HL-60 (cell line): ENCODE measurements at regions not wholly inside any gene's neighbourhood (a gene's known extent, or its start where the extent isn't known, plus 50 kb on each side); places are given as distances from the start of the nearest gene placed in this dataset.

Source experiments
- DNase-seq, 2 experiments: peaks; one replicate each; pipeline ENCODE4 v3.0.0-alpha.2; 2010 to 2020; ENCODE audit warnings: low read depth in 1 of 2, low spot score in 1 of 2
- H3K27ac ChIP-seq: fragments of 250-450 bp; sonication (Bioruptor Pico); replicated peaks from 2 replicates; pipeline ENCODE4 v1.5.1; 2020; ENCODE audit warnings: mild to moderate bottlenecking, moderate library complexity
- H3K27me3 ChIP-seq: fragments of 250-450 bp; sonication (Bioruptor Pico); 2 replicates; pipeline ENCODE4 v1.5.1; 2021; ENCODE audit warnings: mild to moderate bottlenecking, moderate library complexity; ENCODE audit not compliant: insufficient read depth, poor library complexity, severe bottlenecking
- H3K4me3 ChIP-seq: replicated peaks from 2 replicates; pipeline ENCODE4 v1.5.1; 2011; ENCODE audit warnings: mild to moderate bottlenecking, control low read depth, low read length; ENCODE audit not compliant: insufficient read depth
- GABPA ChIP-seq: IDR thresholded peaks from 2 replicates; pipeline ENCODE4 v1.6.1; 2012; ENCODE audit warnings: low read depth
- POLR2AphosphoS5 ChIP-seq: IDR thresholded peaks from 2 replicates; pipeline ENCODE4 v1.6.1; 2012; ENCODE audit warnings: low read depth
- SPI1 ChIP-seq: IDR thresholded peaks from 2 replicates; pipeline ENCODE4 v1.6.1; 2012; ENCODE audit warnings: low read depth, mild to moderate bottlenecking, borderline replicate concordance
- TF ChIP-seq, protein P1 (sequence below): IDR thresholded peaks from one replicate; pipeline ENCODE4 v1.5.1; 2011; ENCODE audit warnings: low read length, control low read depth, inconsistent platforms; ENCODE audit not compliant: insufficient read depth
- TF ChIP-seq, protein P2 (sequence below): IDR thresholded peaks from 2 replicates; pipeline ENCODE4 v1.6.1; 2012; ENCODE audit warnings: low read depth; ENCODE audit not compliant: insufficient replicate concordance

DNA sequence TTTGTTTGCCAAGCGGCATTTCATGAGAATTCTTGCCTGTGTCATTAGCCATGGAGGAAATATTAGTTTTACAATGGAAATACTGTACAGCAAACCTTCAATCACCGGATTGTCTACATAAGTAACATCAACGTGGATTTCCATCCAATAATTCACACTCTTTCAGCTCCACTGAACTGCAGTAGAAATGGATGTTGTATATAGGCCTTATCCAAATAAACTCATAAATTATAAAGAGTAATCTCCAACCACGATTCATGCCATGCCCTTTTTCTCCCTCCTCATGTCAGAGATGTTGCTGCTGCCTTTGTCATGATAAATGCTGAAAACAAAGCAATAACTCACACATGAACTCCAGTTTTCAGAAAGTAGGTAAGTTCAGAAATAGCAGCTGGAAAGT is 54.9 kb upstream of the EYS start:
- TF ChIP-seq, protein P1, sequence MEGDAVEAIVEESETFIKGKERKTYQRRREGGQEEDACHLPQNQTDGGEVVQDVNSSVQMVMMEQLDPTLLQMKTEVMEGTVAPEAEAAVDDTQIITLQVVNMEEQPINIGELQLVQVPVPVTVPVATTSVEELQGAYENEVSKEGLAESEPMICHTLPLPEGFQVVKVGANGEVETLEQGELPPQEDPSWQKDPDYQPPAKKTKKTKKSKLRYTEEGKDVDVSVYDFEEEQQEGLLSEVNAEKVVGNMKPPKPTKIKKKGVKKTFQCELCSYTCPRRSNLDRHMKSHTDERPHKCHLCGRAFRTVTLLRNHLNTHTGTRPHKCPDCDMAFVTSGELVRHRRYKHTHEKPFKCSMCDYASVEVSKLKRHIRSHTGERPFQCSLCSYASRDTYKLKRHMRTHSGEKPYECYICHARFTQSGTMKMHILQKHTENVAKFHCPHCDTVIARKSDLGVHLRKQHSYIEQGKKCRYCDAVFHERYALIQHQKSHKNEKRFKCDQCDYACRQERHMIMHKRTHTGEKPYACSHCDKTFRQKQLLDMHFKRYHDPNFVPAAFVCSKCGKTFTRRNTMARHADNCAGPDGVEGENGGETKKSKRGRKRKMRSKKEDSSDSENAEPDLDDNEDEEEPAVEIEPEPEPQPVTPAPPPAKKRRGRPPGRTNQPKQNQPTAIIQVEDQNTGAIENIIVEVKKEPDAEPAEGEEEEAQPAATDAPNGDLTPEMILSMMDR: no peak
- TF ChIP-seq POLR2AphosphoS5 (no peak), GABPA (no peak), SPI1 (no peak)
- TF ChIP-seq, protein P2, sequence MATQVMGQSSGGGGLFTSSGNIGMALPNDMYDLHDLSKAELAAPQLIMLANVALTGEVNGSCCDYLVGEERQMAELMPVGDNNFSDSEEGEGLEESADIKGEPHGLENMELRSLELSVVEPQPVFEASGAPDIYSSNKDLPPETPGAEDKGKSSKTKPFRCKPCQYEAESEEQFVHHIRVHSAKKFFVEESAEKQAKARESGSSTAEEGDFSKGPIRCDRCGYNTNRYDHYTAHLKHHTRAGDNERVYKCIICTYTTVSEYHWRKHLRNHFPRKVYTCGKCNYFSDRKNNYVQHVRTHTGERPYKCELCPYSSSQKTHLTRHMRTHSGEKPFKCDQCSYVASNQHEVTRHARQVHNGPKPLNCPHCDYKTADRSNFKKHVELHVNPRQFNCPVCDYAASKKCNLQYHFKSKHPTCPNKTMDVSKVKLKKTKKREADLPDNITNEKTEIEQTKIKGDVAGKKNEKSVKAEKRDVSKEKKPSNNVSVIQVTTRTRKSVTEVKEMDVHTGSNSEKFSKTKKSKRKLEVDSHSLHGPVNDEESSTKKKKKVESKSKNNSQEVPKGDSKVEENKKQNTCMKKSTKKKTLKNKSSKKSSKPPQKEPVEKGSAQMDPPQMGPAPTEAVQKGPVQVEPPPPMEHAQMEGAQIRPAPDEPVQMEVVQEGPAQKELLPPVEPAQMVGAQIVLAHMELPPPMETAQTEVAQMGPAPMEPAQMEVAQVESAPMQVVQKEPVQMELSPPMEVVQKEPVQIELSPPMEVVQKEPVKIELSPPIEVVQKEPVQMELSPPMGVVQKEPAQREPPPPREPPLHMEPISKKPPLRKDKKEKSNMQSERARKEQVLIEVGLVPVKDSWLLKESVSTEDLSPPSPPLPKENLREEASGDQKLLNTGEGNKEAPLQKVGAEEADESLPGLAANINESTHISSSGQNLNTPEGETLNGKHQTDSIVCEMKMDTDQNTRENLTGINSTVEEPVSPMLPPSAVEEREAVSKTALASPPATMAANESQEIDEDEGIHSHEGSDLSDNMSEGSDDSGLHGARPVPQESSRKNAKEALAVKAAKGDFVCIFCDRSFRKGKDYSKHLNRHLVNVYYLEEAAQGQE: no peak
- H3K27me3 ChIP-seq: no peaks in the 10 kb centered on the region
- DNase-seq: no peak
- no peak overlapping the region for H3K4me3 ChIP-seq
- no peak overlapping the region for H3K27ac ChIP-seq

DNA sequence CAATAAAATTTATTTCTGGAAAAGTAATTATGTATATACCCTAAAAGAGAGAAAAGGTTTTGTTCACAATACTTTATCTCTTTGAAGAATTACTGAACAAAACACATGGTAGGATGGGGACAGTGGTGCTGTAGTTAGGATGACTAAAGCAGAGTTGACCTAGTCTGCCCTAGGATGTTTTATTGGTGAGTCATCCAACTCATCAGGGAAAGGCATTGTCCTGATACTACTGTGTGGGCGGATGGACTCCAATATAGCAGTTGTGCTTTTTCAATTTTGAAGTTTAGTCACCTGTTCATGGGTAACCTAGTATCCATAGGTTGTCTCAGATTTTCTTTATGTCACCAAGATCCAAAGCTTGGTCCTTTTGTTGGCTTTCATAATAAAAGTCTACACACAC is 53.3 kb upstream of the EYS start:
- Histone ChIP-seq H3K27me3 (no peaks in the 10 kb centered on the region), H3K4me3 (no peak overlapping the region), H3K27ac (no peak overlapping the region)
- TF ChIP-seq, protein P2: no peak
- TF ChIP-seq GABPA (no peak), SPI1 (no peak), POLR2AphosphoS5 (no peak)
- TF ChIP-seq, protein P1: no peak
- DNase-seq: no peak
